ENCODE measurements at regions not wholly inside any gene's neighbourhood (a gene's known extent, or its start where the extent isn't known, plus 50 kb on each side); places are given as distances from the start of the nearest gene placed in this dataset.

DNA sequence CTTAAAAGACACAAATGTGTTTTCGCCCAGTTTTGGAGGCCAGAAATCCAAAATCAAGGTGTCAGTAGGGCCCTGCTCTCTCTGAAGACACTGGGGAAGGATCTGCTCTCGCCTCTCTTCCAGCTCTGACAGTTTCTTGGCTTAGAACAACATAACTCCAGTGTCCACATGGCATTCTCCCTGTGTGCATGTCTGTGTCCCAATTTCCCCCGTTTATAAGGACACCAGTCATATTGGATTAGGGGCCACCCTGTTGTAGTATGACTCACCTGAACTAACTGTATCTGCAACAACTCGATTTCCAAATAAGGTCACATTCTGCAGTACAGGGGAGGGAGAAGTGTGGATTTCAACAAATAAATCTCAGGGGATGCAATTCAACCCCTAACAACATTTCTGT is 263.2 kb downstream of the SS18 start:
- TF ChIP-seq, protein P1, sequence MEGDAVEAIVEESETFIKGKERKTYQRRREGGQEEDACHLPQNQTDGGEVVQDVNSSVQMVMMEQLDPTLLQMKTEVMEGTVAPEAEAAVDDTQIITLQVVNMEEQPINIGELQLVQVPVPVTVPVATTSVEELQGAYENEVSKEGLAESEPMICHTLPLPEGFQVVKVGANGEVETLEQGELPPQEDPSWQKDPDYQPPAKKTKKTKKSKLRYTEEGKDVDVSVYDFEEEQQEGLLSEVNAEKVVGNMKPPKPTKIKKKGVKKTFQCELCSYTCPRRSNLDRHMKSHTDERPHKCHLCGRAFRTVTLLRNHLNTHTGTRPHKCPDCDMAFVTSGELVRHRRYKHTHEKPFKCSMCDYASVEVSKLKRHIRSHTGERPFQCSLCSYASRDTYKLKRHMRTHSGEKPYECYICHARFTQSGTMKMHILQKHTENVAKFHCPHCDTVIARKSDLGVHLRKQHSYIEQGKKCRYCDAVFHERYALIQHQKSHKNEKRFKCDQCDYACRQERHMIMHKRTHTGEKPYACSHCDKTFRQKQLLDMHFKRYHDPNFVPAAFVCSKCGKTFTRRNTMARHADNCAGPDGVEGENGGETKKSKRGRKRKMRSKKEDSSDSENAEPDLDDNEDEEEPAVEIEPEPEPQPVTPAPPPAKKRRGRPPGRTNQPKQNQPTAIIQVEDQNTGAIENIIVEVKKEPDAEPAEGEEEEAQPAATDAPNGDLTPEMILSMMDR (conservative IDR thresholded peaks at IDR 0.05; ENCODE audit: low read depth in 2 of 2) = no peak
- TF ChIP-seq EZH2phosphoT487 (IDR thresholded peaks at IDR 0.05; ENCODE audit: unreplicated experiment) (no peak), POLR2AphosphoS5 (IDR thresholded peaks at IDR 0.05; ENCODE audit: low read depth) (no peak), CREB1 (CRISPR knock-in tag; IDR thresholded peaks at IDR 0.05; ENCODE audit: low read depth) (no peak), JUNB (IDR thresholded peaks at IDR 0.05; ENCODE audit: unreplicated experiment) (no peak)

Data from GM23338 (cell line).